GM21360 (cell line): ENCODE measurements at regions not wholly inside any gene's neighbourhood (a gene's known extent, or its start where the extent isn't known, plus 50 kb on each side); places are given as distances from the start of the nearest gene placed in this dataset.
"Not testable (repeated sequence)": the region's sequence is repeated elsewhere in the genome, so short reads cannot be mapped to it uniquely, and the experiment has no call there.

Source experiments
- ATAC-seq: cut with Tn5 transposase; IDR thresholded peaks from one replicate; pipeline ENCODE4 v1.9.1; 2021; ENCODE audit warnings: mild to moderate bottlenecking, moderate library complexity; ENCODE audit not compliant: unreplicated experiment

GRCh38 chr5:118220556-118221195 lies 767.7 kb downstream of the DTWD2 start:
- ATAC-seq, result no peak

GRCh38 chr5:118211606-118212005 lies 776.7 kb downstream of the DTWD2 start:
- no peak for ATAC-seq

GRCh38 chr5:118208031-118208453 lies 780.3 kb downstream of the DTWD2 start:
- ATAC-seq, result no peak

GRCh38 chr5:118199801-118200200 lies 788.5 kb downstream of the DTWD2 start:
- no peak for ATAC-seq

GRCh38 chr5:118196229-118196628 lies 792.1 kb downstream of the DTWD2 start:
- ATAC-seq, result no peak

- no peak for ATAC-seq
Observed at GRCh38 chr5:118195211-118195610, 793.1 kb downstream of the DTWD2 start.

GRCh38 chr5:118193194-118193905 lies 795.0 kb downstream of the DTWD2 start:
- ATAC-seq, result no peak

- ATAC-seq, result no peak
Observed at GRCh38 chr5:118185018-118185417, 803.3 kb downstream of the DTWD2 start.

GRCh38 chr5:118176146-118176545 lies 812.2 kb downstream of the DTWD2 start:
- ATAC-seq, result no peak

- ATAC-seq, result no peak
Observed at GRCh38 chr5:118174671-118175070, 813.7 kb downstream of the DTWD2 start.

- no peak for ATAC-seq
Observed at GRCh38 chr5:118173340-118173739, 815.0 kb downstream of the DTWD2 start.

- no peak for ATAC-seq
Observed at GRCh38 chr5:118165619-118166018, 822.7 kb downstream of the DTWD2 start.

- no peak for ATAC-seq
Observed at GRCh38 chr5:118156181-118156580, 832.2 kb downstream of the DTWD2 start.

- no peak for ATAC-seq
Observed at GRCh38 chr5:118146824-118147223, 841.5 kb downstream of the DTWD2 start.

GRCh38 chr5:118144540-118144939 lies 843.8 kb downstream of the DTWD2 start:
- no peak for ATAC-seq

- ATAC-seq, result no peak
Observed at GRCh38 chr5:118139361-118139760, 849.0 kb downstream of the DTWD2 start.

- no peak for ATAC-seq
Observed at GRCh38 chr5:118126159-118126558, 862.2 kb downstream of the DTWD2 start.

- no peak for ATAC-seq
Observed at GRCh38 chr5:118125687-118126086, 862.7 kb downstream of the DTWD2 start.

GRCh38 chr5:118121258-118121657 lies 867.1 kb downstream of the DTWD2 start:
- ATAC-seq, result no peak

- no peak for ATAC-seq
Observed at GRCh38 chr5:118115791-118116190, 872.6 kb downstream of the DTWD2 start.

GRCh38 chr5:118111956-118112355 lies 876.4 kb downstream of the DTWD2 start:
- no peak for ATAC-seq

GRCh38 chr5:118107246-118107645 lies 881.1 kb downstream of the DTWD2 start:
- not testable (repeated sequence) for ATAC-seq

GRCh38 chr5:118098716-118099115 lies 889.6 kb downstream of the DTWD2 start:
- ATAC-seq, result no peak
